Ishikawa (cell line): ENCODE measurements at regions not wholly inside any gene's neighbourhood (a gene's known extent, or its start where the extent isn't known, plus 50 kb on each side); places are given as distances from the start of the nearest gene placed in this dataset.

Experiments
- CEBPB ChIP-seq: IDR thresholded peaks from 2 replicates; pipeline ENCODE4 v1.6.1; 2012
- CREB1 ChIP-seq: IDR thresholded peaks from 2 replicates; pipeline ENCODE4 v1.6.1; 2012; ENCODE audit warnings: low read depth
- EGR1 ChIP-seq: IDR thresholded peaks from 2 replicates; pipeline ENCODE4 v1.6.1; 2012
- EP300 ChIP-seq: IDR thresholded peaks from 2 replicates; pipeline ENCODE4 v1.6.1; 2012; ENCODE audit warnings: borderline replicate concordance
- FOXM1 ChIP-seq: IDR thresholded peaks from 2 replicates; pipeline ENCODE4 v1.6.1; 2012; ENCODE audit warnings: low read depth, borderline replicate concordance
- NFIC ChIP-seq: IDR thresholded peaks from 2 replicates; pipeline ENCODE4 v1.6.1; 2012
- RAD21 ChIP-seq: IDR thresholded peaks from 2 replicates; pipeline ENCODE4 v1.6.1; 2012; ENCODE audit warnings: low read depth
- TAF1 ChIP-seq: IDR thresholded peaks from 2 replicates; pipeline ENCODE4 v1.6.1; 2012; ENCODE audit warnings: low read depth, mild to moderate bottlenecking
- TCF12 ChIP-seq: IDR thresholded peaks from 2 replicates; pipeline ENCODE4 v1.6.1; 2012; ENCODE audit warnings: low read depth
- TEAD4 ChIP-seq: IDR thresholded peaks from 2 replicates; pipeline ENCODE4 v1.6.1; 2012
- USF1 ChIP-seq: IDR thresholded peaks from 2 replicates; pipeline ENCODE4 v1.6.1; 2012
- YY1 ChIP-seq: IDR thresholded peaks from 2 replicates; pipeline ENCODE4 v1.6.1; 2012; ENCODE audit warnings: low read depth
- ZBTB7A ChIP-seq: IDR thresholded peaks from 2 replicates; pipeline ENCODE4 v1.6.1; 2012; ENCODE audit warnings: low read depth
- TF ChIP-seq, protein P1 (sequence below): IDR thresholded peaks from 2 replicates; pipeline ENCODE4 v1.6.1; 2012
- TF ChIP-seq, protein P2 (sequence below): IDR thresholded peaks from 2 replicates; pipeline ENCODE4 v1.6.1; 2012; ENCODE audit warnings: low read depth, mild to moderate bottlenecking

DNA sequence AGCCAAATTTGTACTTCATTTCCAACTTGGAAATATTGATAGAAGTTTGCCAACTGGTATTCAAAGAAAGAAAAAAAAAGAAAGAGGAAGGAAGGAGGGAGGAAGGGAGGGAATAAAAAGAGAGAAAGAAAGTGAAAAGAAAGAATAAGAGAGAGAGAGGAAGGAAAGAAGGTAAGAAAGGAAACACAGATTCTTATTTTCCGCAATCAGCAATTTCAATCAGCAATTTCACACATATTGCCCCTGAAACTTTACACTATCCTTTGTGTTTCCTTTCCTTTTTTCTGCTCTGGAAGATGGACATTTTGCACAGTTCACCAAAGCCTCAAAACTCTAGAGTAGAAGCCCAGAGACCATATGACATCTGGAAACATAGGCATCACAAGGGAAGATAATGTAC lies 888.1 kb downstream of the REEP3 start:
- TF ChIP-seq YY1 (no peak), USF1 (no peak), TCF12 (no peak), CEBPB (no peak), TAF1 (no peak), FOXM1 (no peak), EGR1 (no peak), NFIC (no peak), ZBTB7A (no peak), TEAD4 (no peak), CREB1 (no peak), EP300 (no peak), RAD21 (no peak)
- TF ChIP-seq, protein P1, sequence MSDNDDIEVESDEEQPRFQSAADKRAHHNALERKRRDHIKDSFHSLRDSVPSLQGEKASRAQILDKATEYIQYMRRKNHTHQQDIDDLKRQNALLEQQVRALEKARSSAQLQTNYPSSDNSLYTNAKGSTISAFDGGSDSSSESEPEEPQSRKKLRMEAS: no peak
- TF ChIP-seq, protein P2, sequence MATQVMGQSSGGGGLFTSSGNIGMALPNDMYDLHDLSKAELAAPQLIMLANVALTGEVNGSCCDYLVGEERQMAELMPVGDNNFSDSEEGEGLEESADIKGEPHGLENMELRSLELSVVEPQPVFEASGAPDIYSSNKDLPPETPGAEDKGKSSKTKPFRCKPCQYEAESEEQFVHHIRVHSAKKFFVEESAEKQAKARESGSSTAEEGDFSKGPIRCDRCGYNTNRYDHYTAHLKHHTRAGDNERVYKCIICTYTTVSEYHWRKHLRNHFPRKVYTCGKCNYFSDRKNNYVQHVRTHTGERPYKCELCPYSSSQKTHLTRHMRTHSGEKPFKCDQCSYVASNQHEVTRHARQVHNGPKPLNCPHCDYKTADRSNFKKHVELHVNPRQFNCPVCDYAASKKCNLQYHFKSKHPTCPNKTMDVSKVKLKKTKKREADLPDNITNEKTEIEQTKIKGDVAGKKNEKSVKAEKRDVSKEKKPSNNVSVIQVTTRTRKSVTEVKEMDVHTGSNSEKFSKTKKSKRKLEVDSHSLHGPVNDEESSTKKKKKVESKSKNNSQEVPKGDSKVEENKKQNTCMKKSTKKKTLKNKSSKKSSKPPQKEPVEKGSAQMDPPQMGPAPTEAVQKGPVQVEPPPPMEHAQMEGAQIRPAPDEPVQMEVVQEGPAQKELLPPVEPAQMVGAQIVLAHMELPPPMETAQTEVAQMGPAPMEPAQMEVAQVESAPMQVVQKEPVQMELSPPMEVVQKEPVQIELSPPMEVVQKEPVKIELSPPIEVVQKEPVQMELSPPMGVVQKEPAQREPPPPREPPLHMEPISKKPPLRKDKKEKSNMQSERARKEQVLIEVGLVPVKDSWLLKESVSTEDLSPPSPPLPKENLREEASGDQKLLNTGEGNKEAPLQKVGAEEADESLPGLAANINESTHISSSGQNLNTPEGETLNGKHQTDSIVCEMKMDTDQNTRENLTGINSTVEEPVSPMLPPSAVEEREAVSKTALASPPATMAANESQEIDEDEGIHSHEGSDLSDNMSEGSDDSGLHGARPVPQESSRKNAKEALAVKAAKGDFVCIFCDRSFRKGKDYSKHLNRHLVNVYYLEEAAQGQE: no peak

DNA sequence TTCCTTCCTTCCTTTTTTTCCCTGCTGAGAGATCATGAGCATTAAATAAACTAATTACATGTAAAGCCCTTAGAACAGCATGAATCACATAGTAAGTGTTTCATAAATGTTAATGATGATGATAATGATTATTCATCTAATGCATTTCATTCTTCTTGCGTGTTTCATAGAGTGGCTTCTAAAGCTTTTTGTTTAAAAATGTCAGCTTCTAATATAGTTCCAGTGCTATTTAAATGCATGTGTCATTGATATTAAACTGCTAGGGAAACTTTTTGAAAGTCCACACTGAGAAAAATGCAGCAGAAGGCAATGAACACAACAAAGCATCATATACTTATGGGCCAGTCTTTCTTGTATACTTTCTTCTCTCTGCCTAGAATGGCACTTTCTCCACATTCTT lies 894.8 kb downstream of the REEP3 start:
- TF ChIP-seq ZBTB7A (no peak), RAD21 (no peak), EP300 (no peak), TCF12 (no peak), USF1 (no peak), TEAD4 (no peak), YY1 (no peak), FOXM1 (no peak), EGR1 (no peak), TAF1 (no peak), CREB1 (no peak), NFIC (no peak), CEBPB (no peak)
- TF ChIP-seq, protein P2: no peak
- TF ChIP-seq, protein P1: no peak

DNA sequence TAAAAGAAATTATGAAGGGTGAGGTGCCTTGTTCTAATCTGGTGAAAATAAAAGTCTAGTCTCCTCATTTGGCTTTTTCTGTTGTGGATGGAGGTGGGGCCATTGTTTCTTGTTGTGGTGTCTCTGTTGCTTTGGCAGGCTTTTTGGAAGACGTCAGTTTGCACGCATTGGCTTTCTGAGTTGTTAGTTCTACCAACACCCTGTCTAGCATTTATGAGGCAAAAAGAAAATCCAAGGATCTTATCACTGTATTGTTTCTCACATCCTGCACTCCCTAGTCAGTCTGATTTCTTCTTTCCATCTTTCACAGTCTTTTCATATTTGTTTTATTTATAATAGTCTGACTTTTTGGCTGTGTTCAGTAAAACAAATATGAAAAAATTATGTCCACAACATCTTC lies 898.3 kb downstream of the REEP3 start:
- TF ChIP-seq CREB1 (no peak), NFIC (no peak), CEBPB (no peak), EGR1 (no peak), YY1 (no peak), RAD21 (no peak), EP300 (no peak)
- TF ChIP-seq, protein P1: no peak
- TF ChIP-seq, protein P2: no peak

- TF ChIP-seq USF1: no peak
- TF ChIP-seq FOXM1: no peak
- TF ChIP-seq, protein P2: no peak
- no peak for TF ChIP-seq TAF1
- no peak for TF ChIP-seq EP300
- no peak for TF ChIP-seq NFIC
- no peak for TF ChIP-seq EGR1
- no peak for TF ChIP-seq TEAD4
- TF ChIP-seq YY1: no peak
- TF ChIP-seq CREB1: no peak
- no peak for TF ChIP-seq CEBPB
- no peak for TF ChIP-seq TCF12
- TF ChIP-seq RAD21: no peak
Observed at GRCh38 chr10:64426745-64427144, 905.5 kb downstream of the REEP3 start.
